ENCODE measurements at regions not wholly inside any gene's neighbourhood (a gene's known extent, or its start where the extent isn't known, plus 50 kb on each side); places are given as distances from the start of the nearest gene placed in this dataset.

DNA sequence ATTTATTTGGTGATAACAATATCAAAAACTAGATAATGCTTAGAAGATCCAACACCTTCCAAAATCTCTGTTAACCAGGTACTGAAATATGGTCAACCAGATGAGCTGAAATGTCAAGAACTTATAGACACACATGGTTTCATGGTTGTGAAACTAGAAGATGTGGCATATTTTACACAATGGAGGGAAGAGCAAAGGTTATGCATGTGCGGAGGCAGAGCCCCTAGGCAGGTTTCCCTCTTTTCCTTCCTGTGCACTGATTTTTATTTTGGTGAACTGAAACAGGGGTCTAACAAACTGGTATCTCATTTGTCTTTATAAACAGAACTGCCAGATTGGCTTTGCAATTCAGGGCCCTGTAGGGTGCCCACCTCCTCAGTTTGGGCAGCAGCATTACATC lies 91.6 kb downstream of the PRL start:
- no peak for TF ChIP-seq SMC3 (IDR thresholded peaks at IDR 0.05; ENCODE audit: low read depth, low read length)
- TF ChIP-seq, protein P1, sequence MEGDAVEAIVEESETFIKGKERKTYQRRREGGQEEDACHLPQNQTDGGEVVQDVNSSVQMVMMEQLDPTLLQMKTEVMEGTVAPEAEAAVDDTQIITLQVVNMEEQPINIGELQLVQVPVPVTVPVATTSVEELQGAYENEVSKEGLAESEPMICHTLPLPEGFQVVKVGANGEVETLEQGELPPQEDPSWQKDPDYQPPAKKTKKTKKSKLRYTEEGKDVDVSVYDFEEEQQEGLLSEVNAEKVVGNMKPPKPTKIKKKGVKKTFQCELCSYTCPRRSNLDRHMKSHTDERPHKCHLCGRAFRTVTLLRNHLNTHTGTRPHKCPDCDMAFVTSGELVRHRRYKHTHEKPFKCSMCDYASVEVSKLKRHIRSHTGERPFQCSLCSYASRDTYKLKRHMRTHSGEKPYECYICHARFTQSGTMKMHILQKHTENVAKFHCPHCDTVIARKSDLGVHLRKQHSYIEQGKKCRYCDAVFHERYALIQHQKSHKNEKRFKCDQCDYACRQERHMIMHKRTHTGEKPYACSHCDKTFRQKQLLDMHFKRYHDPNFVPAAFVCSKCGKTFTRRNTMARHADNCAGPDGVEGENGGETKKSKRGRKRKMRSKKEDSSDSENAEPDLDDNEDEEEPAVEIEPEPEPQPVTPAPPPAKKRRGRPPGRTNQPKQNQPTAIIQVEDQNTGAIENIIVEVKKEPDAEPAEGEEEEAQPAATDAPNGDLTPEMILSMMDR (conservative IDR thresholded peaks at IDR 0.05; ENCODE audit: low read depth, low read length): no peak
- TF ChIP-seq FOS (IDR thresholded peaks at IDR 0.05; ENCODE audit: low read depth, low read length): no peak
- TF ChIP-seq POLR2A (IDR thresholded peaks at IDR 0.05; ENCODE audit: low read depth, low read length): no peak
- TF ChIP-seq CEBPB (IDR thresholded peaks at IDR 0.05; ENCODE audit: low read depth, low read length): no peak
- no peak for TF ChIP-seq CHD1 (IDR thresholded peaks at IDR 0.05; ENCODE audit: low read depth, low read length)
- no peak for TF ChIP-seq RAD21 (IDR thresholded peaks at IDR 0.05; ENCODE audit: low read length)
